SK-N-MC (cell line): ENCODE measurements at regions not wholly inside any gene's neighbourhood (a gene's known extent, or its start where the extent isn't known, plus 50 kb on each side); places are given as distances from the start of the nearest gene placed in this dataset.

Experiments
- EZH2 ChIP-seq: fragments of 200-600 bp; sonication (generic); IDR thresholded peaks from one replicate; pipeline ENCODE4 v1.6.1; 2017; ENCODE audit warnings: antibody characterized with exemption
- POLR2AphosphoS5 ChIP-seq: IDR thresholded peaks from 2 replicates; pipeline ENCODE4 v1.6.1; 2012; ENCODE audit warnings: mild to moderate bottlenecking, low read depth, low read length, borderline replicate concordance

GRCh38 chrX:124229374-124229773, 103.1 kb upstream of the TEX13D start:
- TF ChIP-seq EZH2, result no peak
- TF ChIP-seq POLR2AphosphoS5, result no peak
